ENCODE measurements at regions not wholly inside any gene's neighbourhood (a gene's known extent, or its start where the extent isn't known, plus 50 kb on each side); places are given as distances from the start of the nearest gene placed in this dataset.

DNA sequence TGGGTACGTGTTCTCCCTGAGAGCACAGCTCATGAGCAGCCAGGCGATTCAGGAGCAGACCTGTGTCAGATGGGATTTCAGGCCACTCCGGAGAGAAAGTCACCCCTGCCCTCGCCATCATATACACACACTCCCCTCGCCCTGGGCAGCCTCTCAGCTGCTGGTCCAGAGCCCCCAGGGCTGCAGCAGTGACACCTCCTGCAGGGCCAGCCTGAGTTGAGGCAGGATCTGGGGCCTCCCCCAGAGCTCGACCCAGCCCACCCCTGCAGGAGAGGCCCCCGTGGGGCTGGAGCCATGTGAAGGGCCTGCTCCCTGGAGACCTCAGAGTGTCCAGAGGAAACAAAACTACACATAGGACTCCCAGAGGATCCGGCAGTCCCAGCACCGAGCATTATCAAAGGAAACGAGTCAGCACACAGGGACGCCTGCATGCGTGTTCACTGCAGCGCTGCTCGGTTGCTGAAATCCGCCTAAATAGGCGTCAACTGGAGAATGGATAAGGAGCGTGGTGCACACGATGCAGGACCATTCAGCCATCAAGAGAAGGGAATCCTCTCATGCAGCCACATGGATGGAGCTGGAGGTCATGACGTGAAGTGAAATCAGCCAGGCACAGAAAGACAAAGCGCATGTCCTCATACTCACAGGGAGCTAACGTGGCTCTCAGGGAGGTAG is 104.0 kb downstream of the TNFAIP2 start:
- intact Hi-C loops (cut with micrococcal nuclease; ENCODE audit: unreplicated experiment), result no loop called here
- POLR2A ChIA-PET, result interaction anchor here (1.5 kb wide), 1 partner anchor 18 kb away, joined by 3 read pairs; no protein-coding TSS in a partner anchor
- FAIRE-seq (no peak), DNase-seq (ENCODE audit: low spot score) (no peak), ATAC-seq (no peak)
- Histone ChIP-seq H3K4me2 (ENCODE audit: low read depth, low read length) (no peak overlapping the region), H3K4me3 (replicated peaks in 1 of 3; ENCODE audit: insufficient read depth in 1 of 3, low read depth in 2 of 3, low read length in 3 of 3) (no peak overlapping the region), H3K9me3 (ENCODE audit: low read length) (no peaks in the 10 kb centered on the region), H3K79me2 (ENCODE audit: insufficient read depth, low read length) (no peaks in the 10 kb centered on the region), H3K4me1 (ENCODE audit: insufficient read depth, low read length) (peaks cover 33% of the 10 kb centered on the region), H3K27ac (ENCODE audit: extremely low read length, insufficient read depth, low read length) (no peak overlapping the region), H3K36me3 (replicated peaks in 1 of 2; ENCODE audit: control insufficient read depth in 1 of 2, insufficient read depth in 2 of 2, low read length in 2 of 2) (no peaks in the 10 kb centered on the region), H4K20me1 (ENCODE audit: insufficient read depth, low read length) (no peaks in the 10 kb centered on the region), H3K27me3 (ENCODE audit: control insufficient read depth in 1 of 2, insufficient read depth in 2 of 2, low read length in 2 of 2) (peaks cover 6 to 19% of the 10 kb centered on the region in 2 experiments; a peak in 4 of 5 replicates), H3K9ac (ENCODE audit: insufficient read depth, low read depth, low read length) (no peak overlapping the region), H2AFZ (ENCODE audit: low read length) (no peak overlapping the region)
- CTCF ChIA-PET (ENCODE audit: low intra/inter-chr PET ratio, low total read pairs), result no interaction called here
- 72% methylated on average over 19 of the region's 21 CpGs for WGBS (ENCODE audit: low lambda C conversion rate)
- in situ Hi-C loops (cut with HindIII; ENCODE audit: extremely low pct_ligation_motif_present, low pct_unique_long_range_greater_than_20kb), result no loop called here
- no peak for TF ChIP-seq TCF7 (IDR thresholded peaks at IDR 0.05; ENCODE audit: low read depth)
- TF ChIP-seq ZNF225 (CRISPR knock-in tag; IDR thresholded peaks at IDR 0.05), result no peak
- no peak for TF ChIP-seq SP1 (IDR thresholded peaks at IDR 0.05)
- no peak for TF ChIP-seq SP1 (CRISPR knock-in tag; IDR thresholded peaks at IDR 0.05)
- no peak for TF ChIP-seq ZSCAN20 (CRISPR knock-in tag; IDR thresholded peaks at IDR 0.05; ENCODE audit: borderline replicate concordance)
- TF ChIP-seq ZNF3 (CRISPR knock-in tag; IDR thresholded peaks at IDR 0.05), result no peak
- TF ChIP-seq ZNF510 (CRISPR knock-in tag; IDR thresholded peaks at IDR 0.05; ENCODE audit: low read depth), result no peak
- TF ChIP-seq, protein P1, sequence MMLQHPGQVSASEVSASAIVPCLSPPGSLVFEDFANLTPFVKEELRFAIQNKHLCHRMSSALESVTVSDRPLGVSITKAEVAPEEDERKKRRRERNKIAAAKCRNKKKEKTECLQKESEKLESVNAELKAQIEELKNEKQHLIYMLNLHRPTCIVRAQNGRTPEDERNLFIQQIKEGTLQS (CRISPR knock-in tag; IDR thresholded peaks at IDR 0.05), result no peak
- no peak for TF ChIP-seq MXD4 (CRISPR knock-in tag; IDR thresholded peaks at IDR 0.05)
- no peak for TF ChIP-seq MTA3 (CRISPR knock-in tag; IDR thresholded peaks at IDR 0.05)
- TF ChIP-seq, protein P2, sequence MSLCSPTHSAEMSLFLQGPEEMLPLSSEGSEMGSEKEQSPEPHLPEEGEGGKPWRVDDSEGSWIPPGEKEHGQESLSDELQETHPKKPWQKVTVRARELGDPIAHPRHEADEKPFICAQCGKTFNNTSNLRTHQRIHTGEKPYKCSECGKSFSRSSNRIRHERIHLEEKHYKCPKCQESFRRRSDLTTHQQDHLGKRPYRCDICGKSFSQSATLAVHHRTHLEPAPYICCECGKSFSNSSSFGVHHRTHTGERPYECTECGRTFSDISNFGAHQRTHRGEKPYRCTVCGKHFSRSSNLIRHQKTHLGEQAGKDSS (CRISPR knock-in tag; IDR thresholded peaks at IDR 0.05; ENCODE audit: borderline replicate concordance, low read depth), result no peak
- TF ChIP-seq NFKB2 (CRISPR knock-in tag; IDR thresholded peaks at IDR 0.05; ENCODE audit: borderline replicate concordance), result no peak
- BruUV-seq (replicated peaks), result no TSS peak

All from HepG2 (cell line).